ENCODE measurements at regions not wholly inside any gene's neighbourhood (a gene's known extent, or its start where the extent isn't known, plus 50 kb on each side); places are given as distances from the start of the nearest gene placed in this dataset.

DNA sequence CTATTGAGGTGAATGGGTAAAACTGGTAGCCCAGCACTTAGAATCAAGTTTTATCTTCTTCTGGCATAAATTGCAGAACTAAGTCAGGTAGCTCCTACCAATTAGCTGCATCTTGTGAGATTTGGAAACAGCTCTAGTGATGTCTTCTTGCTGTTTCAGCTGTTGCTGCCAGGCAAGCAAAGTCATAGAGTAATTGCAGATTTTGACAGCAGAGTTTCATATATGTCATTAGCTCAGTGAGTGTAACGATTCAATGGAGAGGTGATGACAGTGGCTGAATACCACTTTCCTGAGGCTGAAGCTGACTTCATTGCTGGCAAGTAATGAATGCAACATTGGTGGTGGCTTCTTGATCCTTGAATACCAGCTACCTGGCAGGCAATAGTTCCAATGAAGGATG is 1109.7 kb upstream of the CDH18 start:
- no peak overlapping the region for H3K4me3 ChIP-seq
- H3K9me3 ChIP-seq: no peaks in the 10 kb centered on the region
- no peak for DNase-seq
- TF ChIP-seq POLR2A (IDR thresholded peaks at IDR 0.05) (no peak), CTCF (IDR thresholded peaks at IDR 0.05) (no peak)
- no peaks in the 10 kb centered on the region for H3K36me3 ChIP-seq (ENCODE audit: low read depth, missing control alignments)
- H3K27ac ChIP-seq: no peak overlapping the region
- no peaks in the 10 kb centered on the region for H3K4me1 ChIP-seq
- WGBS, 2 donors: 63 to 73% methylated on average over 1 of the region's 1 CpG
- H3K27me3 ChIP-seq: no peaks in the 10 kb centered on the region
- intact Hi-C loops (cut with DNase I; ENCODE audit: low total_unique reads): no loop called here

- Histone ChIP-seq H3K9me3 (no peaks in the 10 kb centered on the region), H3K27me3 (no peaks in the 10 kb centered on the region), H3K4me1 (no peaks in the 10 kb centered on the region), H3K27ac (no peak overlapping the region), H3K4me3 (no peak overlapping the region), H3K36me3 (ENCODE audit: low read depth, missing control alignments) (no peaks in the 10 kb centered on the region)
- 71 to 72% methylated on average over 2 of the region's 2 CpGs for WGBS, 2 donors
- DNase-seq: no peak
- intact Hi-C loops (cut with DNase I; ENCODE audit: low total_unique reads): no loop called here
- TF ChIP-seq POLR2A (IDR thresholded peaks at IDR 0.05): no peak
- no peak for TF ChIP-seq CTCF (IDR thresholded peaks at IDR 0.05)
Observed at GRCh38 chr5:21094619-21095018, 1106.6 kb upstream of the CDH18 start.

GRCh38 chr5:21087766-21088165 is 1099.8 kb upstream of the CDH18 start:
- H3K9me3 ChIP-seq: no peaks in the 10 kb centered on the region
- no peaks in the 10 kb centered on the region for H3K36me3 ChIP-seq (ENCODE audit: low read depth, missing control alignments)
- intact Hi-C loops (cut with DNase I; ENCODE audit: low total_unique reads): no loop called here
- no peak for DNase-seq
- no peaks in the 10 kb centered on the region for H3K4me1 ChIP-seq
- no peak for TF ChIP-seq POLR2A (IDR thresholded peaks at IDR 0.05)
- no peak for TF ChIP-seq CTCF (IDR thresholded peaks at IDR 0.05)
- H3K4me3 ChIP-seq: no peak overlapping the region
- H3K27me3 ChIP-seq: no peaks in the 10 kb centered on the region
- 86 to 94% methylated on average over 1 of the region's 1 CpG for WGBS, 2 donors
- no peak overlapping the region for H3K27ac ChIP-seq

GRCh38 chr5:21085791-21086190 is 1097.8 kb upstream of the CDH18 start:
- intact Hi-C loops (cut with DNase I; ENCODE audit: low total_unique reads): no loop called here
- Histone ChIP-seq H3K4me3 (no peak overlapping the region), H3K27me3 (no peaks in the 10 kb centered on the region), H3K9me3 (no peaks in the 10 kb centered on the region), H3K4me1 (no peaks in the 10 kb centered on the region), H3K27ac (no peak overlapping the region), H3K36me3 (ENCODE audit: low read depth, missing control alignments) (no peaks in the 10 kb centered on the region)
- TF ChIP-seq POLR2A (IDR thresholded peaks at IDR 0.05) (no peak), CTCF (IDR thresholded peaks at IDR 0.05) (no peak)
- WGBS, 2 donors: 62 to 69% methylated on average over 2 of the region's 2 CpGs
- DNase-seq: no peak

DNA sequence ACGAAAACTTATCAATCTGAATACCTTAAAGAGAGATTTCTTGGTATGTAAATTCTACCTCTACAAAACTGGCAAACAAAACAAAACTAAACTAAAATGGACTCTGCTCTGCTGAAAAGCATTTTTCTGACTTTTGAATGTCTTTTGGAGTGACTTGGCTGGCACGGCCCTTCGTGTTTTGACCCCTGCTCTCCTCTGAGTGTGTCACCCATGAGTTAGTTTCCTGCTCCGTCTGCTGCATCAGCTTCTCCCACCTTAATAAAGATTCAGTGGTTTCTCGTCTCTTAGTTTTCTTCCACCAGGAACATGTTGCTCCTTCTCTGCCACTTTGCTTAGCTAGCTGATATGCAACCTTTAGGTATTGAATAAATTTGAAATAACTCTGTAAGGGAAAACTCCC is 1084.0 kb upstream of the CDH18 start:
- no peaks in the 10 kb centered on the region for H3K4me1 ChIP-seq
- 81 to 84% methylated on average over 5 of the region's 5 CpGs for WGBS, 2 donors
- H3K27ac ChIP-seq: no peak overlapping the region
- intact Hi-C loops (cut with DNase I; ENCODE audit: low total_unique reads): no loop called here
- H3K4me3 ChIP-seq: no peak overlapping the region
- H3K27me3 ChIP-seq: no peaks in the 10 kb centered on the region
- TF ChIP-seq POLR2A (IDR thresholded peaks at IDR 0.05) (no peak), CTCF (IDR thresholded peaks at IDR 0.05) (no peak)
- no peaks in the 10 kb centered on the region for H3K36me3 ChIP-seq (ENCODE audit: low read depth, missing control alignments)
- DNase-seq: no peak
- no peaks in the 10 kb centered on the region for H3K9me3 ChIP-seq

Data from testis (tissue), 2 donors.